GM04504 (cell line): ENCODE measurements at regions not wholly inside any gene's neighbourhood (a gene's known extent, or its start where the extent isn't known, plus 50 kb on each side); places are given as distances from the start of the nearest gene placed in this dataset.
"Not testable (repeated sequence)": the region's sequence is repeated elsewhere in the genome, so short reads cannot be mapped to it uniquely, and the experiment has no call there.

ENCODE experiments used
- DNase-seq: peaks from one replicate; pipeline ENCODE4 v3.0.0-alpha.2; 2012; ENCODE audit warnings: low read depth

DNA sequence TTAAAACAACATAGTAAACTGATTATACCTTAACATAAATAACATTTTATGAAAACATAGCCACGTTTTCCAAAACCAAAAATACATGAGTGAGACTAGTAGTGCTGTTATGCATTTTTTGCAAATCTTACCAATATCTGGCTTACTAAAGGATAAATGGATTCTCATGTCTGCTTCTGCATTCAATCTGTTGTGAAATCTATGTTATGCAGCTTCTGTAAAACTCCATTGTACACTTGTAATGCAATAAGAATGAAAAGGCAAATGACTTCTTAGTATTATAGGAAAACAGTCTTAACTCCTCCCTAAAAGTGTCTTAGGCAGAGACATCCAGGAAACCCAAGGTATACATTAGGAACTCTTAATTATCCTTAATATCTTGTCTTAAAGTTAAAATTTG, 330.9 kb upstream of the THBS1 start:
- no peak for DNase-seq

DNA sequence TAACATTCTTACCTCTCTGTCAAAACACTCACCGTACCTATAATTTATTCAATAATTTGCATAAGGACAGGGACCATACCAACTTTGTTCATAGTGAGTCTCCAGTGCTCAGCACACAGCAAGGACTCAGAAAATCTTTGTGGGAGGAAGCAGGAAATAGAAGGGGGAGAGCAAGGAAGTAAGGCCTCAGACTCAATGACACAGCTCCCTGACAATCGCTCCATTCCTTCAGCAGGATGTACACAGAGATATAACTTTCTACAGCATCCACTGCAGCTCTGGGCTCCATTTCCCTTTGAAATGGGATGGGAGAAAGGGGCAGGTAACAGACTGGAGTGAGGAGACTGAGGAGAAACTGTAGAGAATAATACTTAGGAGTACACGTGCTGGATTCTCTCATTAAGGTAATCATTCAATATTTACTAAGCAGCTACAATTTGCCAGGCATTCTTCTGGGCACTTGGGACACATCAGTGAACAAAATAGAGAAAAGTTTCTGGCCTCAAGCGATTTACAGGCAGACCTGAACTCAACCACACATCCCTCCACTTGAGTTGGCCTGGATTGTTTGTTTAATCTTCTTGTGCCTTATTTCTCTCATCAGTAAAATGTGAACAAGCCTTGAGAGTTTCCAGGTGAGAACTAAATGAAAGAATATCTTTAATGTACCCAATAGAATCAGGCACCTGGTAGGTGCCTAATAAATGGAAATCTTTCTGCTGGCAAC, 330.3 kb upstream of the THBS1 start:
- no peak for DNase-seq

DNA sequence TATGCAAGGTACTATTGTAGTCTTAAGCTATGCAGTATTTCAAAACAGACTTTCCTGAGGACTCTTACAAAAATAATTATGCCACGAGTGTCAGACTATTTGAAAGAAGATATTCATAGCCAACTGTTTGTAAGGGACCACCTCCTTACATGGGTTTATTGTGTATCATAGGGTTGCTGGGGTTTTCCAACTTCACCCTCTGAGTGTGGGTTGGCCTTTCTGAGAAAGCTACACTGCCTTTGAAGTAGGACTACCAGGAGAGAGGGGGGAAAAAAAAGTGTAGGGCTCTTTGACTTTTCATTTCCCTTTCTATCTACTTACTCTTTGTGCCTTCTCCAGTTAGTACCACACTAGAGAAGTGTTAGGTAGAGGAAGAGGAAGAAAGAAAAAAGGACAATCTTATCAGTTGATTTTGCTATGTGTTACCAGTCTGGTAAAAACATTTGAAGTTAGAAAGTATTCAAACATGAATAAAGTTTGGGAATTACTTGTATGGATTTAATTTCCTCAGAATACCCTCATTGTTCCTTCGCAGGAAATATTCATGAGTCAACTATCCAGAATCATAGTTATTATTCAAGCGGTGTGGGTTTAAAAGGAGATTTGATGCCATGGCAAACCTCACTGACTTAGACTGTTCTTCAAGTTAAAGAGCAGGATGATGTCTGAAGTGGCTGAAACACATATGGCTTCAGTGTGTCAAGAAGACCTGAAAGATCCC, 329.3 kb upstream of the THBS1 start:
- no peak for DNase-seq

DNA sequence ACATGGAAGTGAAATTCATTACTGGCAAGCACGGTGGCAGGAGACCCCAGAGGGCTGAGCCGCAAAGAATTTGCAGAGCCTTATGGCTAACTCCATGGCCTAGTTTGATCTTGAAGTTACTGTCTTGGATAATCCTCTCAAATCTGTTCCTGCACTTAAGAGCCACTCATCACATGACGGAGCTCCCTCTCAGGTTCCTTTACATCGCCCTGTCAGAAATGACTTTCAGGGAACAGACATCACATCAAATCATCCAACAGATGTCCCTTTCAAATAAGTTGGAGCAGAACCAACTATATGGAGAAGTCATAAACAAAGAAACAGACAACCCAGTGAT, 328.8 kb upstream of the THBS1 start:
- DNase-seq: no peak

DNA sequence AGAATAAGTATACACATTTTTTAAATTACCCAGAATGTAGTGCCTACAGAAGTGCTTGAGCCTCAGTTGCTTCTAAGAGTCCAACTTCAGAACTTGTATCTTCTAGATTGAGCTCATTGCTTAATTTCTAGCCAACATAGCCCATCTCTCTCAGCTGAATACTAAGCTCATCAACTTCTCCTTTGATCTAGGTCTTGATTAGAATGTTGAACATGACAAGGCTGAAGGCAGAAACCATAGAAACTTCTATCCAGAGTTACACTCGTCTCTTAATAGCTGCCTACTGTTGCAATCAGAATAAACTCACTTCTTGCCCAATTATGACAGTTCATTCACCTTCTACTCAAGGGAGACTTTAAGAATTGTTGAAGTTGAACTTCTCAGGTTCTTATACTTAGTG, 327.3 kb upstream of the THBS1 start:
- no peak for DNase-seq

DNA sequence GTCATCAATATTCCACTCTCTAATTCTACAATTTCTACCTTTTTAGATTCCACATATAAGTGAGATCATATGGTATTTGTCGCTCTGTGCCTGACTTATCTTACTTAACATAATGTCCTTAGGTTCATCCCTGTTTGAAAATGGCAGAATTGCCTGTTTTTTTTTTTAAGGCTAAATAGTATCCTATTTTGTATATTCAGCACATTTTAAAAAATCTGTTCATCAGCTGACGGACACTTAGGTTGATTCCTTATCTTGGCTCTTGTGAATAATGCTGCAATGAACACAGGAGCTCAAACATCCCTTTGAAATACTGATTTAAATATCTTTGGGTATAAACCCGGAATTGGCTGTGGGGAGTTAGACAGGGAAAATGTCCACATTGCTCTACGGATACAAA, 326.7 kb upstream of the THBS1 start:
- DNase-seq: no peak

DNA sequence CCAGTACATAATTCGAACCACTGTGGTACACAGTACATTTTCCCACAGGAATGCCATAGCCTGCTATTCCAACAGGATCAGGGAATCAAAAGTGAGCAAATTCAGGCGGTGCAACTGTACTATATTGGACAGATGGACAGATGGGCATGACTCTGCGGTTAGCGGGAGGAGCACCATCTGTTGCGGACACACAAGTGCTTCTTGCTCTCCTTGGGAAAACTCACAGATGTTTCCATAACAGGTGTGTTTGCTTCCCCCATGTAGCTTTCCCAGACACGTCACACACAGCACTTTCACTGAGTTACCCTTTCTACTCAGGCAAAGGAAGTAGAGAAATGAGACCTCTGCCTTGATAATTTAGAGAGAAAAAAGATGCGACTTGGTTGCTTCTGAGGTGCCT, 325.1 kb upstream of the THBS1 start:
- no peak for DNase-seq

DNA sequence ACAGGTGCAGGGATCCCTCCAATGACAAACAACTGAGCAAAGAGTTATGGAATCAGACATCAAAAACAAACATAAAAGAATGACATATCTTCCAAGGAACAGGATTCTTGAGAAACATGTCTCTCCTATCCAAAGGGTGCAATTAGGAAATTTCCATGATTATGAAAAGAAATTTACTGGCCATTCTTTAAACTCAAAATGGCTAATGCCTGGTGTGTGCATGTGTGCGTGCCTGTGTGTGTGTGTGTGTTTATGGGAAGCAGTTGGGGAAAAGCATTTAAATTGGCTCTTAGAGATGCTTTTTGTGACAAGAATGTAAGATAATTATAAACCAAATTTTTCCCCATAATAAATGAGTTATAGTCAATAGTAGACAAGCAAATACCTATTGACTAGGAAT, 320.5 kb upstream of the THBS1 start:
- no peak for DNase-seq

DNA sequence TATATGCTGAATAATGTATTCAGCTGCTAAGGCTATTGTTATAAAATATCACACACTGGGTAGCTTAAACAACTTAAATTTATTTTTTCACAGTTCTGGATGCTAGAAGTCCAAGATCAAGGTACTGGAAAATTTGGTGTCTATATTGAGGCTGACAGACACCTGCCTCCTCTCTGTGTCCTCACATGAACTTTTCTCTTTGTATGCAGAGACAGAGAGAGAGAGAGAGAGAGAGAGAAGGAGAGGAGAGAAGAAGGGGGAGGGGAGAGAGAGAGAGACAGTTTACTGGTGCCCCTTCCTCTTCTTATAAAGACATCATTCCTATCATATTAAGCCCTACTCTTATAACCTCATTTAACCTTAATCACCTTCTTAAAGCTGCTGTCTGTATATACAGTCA, 320.1 kb upstream of the THBS1 start:
- DNase-seq: no peak

DNA sequence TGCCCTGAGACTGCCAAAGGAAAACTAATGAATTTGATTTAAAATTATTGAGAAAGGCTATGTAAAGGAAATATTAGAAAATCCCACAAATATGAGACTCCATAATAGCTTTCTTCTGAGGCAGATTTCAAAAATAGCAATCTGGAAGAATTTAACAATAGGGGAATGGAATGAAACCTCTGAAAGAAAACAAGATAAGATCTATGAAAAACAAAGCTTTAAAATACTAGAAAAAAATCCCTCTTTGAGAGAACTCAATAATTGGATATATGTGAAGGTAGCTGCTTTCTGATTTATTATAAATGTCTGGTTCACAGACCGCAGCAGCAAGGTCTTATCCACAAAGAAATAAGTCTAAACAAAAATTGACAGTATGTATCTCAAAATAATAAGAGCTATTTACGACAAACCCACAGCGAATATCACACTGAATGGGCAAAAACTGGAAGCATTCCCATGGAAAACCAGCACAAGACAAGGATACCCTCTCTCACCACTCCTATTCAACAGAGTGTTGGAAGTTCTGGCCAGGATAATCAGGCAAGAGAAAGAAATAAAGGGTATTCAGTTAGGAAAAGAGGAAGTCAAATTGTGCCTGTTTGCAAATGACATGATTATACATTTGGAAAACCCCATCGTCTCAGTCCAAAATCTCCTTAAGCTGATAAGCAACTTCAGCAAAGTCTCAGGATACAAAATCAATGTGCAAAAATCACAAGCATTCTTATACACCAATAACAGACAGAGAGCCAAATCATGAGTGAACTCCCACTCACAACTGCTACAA, 319.3 kb upstream of the THBS1 start:
- DNase-seq: not testable (repeated sequence)

DNA sequence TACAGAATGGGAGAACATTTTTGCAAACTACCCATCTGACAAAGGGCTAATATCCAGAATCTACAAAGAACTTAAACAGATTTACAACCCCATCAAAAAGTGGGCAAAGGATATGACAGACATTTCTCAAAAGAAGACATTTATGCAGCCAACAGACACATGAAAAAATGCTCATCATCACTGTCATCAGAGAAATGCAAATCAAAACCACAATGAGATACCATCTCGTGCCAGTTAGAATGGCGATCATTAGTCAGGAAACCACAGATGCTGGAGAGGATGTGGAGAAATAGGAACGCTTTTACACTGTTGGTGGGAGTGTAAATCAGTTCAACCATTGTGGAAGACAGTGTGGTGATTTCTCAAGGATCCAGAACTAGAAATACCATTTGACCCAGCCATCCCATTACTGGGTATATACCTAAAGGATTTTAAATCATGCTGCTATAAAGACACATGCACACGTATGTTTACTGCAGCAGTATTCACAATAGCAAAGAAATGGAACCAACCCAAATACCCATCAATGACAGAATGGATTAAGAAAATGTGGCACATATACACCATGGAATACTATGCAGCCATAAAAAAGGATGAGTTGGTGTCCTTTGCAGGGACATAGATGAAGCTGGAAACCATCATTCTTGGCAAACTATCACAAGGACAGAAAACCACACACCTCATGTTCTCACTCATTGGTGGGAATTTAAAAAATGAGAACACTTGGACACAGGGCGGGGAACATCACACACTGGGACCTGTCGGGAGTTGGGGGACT, 317.7 kb upstream of the THBS1 start:
- DNase-seq: peak; percentile 80

DNA sequence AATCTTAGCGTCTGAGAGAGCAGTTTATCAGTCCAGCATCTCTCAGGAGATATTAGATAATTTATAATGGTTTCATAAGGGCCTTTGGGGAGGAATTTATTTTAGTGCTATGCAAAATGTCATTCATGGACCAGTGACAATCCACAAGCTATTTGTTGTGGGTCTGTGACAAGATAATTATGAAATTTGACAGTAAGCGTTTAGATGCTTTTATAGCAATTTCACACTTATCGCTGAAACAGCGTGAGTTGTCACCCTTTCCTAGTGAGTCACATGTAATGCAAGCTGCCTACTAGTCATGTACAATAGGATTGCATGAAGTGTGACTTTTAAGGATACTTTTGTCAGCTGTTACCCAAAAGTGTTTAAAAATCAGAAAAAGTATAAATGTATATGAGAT, 315.6 kb upstream of the THBS1 start:
- no peak for DNase-seq

DNA sequence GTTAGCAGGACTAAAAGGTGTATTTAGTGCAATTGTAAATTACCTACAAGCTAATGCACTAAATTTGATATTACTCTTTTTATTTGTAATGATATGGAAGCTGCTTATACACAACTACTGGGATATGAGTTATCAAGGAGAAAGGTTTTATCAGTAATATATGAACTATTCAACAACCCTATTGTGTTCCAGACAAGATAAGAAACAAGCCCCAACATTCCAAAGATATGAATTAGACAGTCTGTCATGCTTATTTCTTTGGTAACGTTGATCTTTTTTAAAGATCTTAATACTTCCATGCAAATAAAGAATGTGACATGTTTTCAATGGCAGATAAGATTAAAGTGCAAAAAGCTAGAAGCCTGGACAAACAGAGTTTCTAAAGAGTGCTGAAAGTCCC, 314.0 kb upstream of the THBS1 start:
- DNase-seq: no peak

DNA sequence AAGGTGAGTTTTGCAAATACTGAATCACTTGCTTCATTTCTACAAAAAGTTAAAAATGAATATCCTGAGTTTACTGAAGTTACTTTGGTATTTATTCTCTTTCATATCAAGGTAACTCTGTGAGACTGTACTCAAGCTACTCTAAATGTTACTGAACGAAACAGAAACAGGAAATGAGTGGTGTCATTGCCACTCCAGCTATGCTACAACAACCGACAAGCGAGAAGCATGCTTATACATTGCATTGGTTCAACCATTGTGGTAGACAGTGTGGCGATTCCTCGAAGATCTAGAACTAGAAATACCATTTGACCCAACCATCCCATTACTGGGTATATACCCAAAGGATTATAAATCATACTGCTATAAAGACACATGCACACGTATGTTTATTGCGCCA, 313.2 kb upstream of the THBS1 start:
- DNase-seq: no peak

DNA sequence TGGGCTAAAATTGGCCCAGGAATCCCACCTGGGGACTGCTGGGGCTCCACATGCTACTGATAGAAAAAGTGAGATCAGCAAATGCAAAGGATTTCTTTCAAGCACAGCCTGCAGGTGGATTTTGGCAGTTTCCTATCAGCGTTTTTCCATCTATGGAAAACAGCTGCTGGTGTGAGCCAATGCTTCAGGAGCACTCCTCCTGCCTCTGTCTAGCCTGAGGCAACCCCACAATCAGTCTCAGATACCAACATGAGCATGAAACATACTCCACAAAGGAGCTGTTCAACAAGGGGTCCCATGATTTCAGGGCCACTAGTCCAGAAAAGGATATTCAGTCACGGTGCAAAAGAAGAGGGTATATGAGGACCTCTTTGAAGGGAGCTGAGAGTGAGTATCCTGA, 311.5 kb upstream of the THBS1 start:
- DNase-seq: no peak

DNA sequence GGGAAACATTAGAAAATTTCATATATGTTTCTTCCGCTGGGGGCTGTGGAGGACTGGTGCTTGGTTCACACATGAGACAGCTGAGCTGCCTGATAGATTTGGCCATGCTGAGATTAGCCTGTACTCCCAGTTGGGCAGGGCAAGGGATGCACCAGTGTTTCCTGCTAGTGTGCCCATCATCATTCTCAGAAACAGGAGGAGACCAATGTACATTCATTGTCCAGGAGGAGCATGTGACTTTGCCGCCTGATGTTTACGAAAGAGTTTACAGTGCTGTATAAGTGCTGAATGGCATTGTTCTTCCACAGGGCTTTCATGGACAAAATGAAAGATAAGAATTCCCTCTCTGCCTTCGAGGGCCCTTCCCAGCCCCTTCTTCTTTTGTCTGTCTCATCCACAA, 311.1 kb upstream of the THBS1 start:
- DNase-seq: no peak

DNA sequence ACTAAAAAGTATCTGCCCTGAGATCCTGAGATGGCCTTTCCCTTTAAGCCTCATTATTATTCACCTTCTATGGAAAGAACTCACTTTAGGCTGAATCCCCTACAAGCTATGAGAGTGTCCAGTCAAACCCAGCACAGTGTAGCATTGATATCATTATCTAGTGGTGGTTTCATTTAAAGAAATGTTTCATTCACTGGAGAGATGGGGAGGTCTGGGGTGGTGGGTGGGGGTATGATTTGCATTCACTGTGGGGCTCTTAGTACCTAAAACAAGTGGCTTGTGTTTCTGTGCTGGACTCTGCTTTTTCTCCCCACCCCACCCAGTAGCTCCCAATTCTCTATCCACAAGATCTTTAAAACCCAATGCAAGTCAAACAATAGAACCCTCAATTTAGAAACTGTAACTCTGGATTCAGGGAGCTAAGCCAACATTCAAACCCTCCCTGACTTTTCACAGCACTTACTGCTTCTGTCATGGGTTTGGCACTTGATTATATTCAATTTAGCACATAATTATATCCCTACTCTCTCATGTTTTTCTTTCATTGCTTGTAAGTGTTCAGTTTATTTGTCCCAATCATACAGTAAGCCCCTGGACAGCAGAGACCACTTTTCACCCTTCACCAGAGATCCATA, 310.5 kb upstream of the THBS1 start:
- no peak for DNase-seq

DNA sequence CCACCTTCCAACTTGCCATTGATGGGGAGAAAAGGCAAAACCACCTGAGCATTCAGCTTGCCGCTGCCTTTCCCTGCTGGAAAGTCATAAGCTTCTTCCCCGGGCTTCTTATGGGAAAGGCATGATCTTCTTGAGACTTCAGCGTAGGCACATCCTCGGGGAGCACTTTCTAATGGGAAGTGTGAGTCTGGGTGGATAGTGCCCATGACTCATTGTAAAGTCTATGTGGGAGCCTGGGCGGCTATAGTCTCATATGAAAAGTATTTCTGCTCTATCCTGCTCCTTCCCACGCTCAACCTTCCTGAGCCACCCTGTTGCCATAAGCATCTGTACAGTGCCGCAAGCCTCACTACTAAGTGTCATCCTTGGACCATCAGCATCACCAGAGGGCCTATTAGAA, 309.9 kb upstream of the THBS1 start:
- peak; percentile 95 for DNase-seq

DNA sequence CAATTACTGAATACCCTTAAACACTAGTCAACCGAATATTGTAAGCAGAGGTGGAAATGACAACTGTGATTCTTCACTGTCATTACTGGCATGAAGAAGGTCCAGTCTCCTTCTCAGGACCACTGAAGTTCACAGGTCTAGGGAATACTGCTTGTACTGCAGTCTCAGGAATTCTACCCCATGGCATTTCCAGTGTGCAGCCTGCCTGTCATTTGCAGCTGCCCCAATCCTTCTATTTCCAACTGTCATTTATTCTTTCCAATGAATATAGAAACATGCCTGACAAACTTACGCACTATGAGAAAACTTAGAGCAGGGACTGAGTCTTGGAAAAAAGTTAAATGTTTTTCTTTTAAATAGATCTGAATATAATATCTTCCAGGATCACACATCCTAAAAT, 308.0 kb upstream of the THBS1 start:
- DNase-seq: no peak

DNA sequence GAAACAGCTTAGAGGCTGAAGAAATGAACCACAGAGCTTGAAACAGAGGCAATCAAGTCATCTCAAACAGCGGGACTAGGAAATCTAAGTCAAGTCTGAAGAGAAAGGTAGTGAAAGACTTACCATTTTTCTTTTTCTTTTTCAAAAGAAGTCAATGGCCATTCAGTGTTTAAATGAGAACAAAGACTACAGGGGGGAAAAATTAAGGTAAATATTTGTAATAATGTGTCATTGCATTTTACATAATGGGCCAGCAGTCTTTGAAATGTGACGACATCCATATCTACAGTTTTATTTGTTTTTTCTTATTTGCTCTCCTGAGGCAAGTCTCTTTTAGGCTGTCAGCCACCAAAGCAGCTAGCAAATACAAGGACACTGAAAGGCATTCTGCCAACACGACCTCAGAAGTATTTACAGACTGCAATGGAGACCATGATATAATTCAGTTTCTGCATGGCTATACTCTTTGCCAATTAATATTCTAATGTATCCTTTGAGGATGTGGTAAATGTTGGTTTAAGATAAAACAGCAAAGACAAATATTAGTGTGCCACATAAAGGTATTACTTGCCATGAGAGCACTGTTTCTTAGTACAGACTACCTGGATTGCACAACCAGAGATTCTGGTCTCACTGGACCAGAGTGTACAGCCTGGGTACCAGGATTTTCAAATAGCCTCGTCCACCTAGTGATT, 307.0 kb upstream of the THBS1 start:
- DNase-seq: no peak

DNA sequence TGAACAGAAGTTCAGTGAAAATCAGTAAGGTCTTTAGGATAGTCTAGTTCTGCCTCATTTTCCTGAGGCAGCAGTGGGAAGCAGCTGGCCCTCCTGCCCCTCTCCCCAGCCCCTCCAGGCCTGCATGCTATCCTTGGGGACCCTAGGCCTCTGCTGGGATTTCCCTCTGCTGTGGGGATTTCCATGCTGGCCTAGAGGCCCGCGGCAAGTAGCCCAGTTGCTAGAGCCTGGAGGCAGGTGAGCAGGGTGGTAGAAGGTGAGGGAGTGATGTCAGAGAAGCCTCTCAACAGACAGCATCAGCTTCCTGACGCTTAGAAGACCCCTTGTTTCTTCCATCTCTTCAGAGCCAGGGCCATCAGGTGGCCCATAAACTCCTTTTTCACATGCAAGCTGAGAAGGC, 305.8 kb upstream of the THBS1 start:
- no peak for DNase-seq
